ENCODE measurements at regions not wholly inside any gene's neighbourhood (a gene's known extent, or its start where the extent isn't known, plus 50 kb on each side); places are given as distances from the start of the nearest gene placed in this dataset.

- TF ChIP-seq, protein P1, sequence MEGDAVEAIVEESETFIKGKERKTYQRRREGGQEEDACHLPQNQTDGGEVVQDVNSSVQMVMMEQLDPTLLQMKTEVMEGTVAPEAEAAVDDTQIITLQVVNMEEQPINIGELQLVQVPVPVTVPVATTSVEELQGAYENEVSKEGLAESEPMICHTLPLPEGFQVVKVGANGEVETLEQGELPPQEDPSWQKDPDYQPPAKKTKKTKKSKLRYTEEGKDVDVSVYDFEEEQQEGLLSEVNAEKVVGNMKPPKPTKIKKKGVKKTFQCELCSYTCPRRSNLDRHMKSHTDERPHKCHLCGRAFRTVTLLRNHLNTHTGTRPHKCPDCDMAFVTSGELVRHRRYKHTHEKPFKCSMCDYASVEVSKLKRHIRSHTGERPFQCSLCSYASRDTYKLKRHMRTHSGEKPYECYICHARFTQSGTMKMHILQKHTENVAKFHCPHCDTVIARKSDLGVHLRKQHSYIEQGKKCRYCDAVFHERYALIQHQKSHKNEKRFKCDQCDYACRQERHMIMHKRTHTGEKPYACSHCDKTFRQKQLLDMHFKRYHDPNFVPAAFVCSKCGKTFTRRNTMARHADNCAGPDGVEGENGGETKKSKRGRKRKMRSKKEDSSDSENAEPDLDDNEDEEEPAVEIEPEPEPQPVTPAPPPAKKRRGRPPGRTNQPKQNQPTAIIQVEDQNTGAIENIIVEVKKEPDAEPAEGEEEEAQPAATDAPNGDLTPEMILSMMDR (conservative IDR thresholded peaks at IDR 0.05 in 1 of 2, IDR thresholded peaks at IDR 0.05 in 1 of 2; ENCODE audit: low read depth in 1 of 2, low read length in 2 of 2), result no peak
- TF ChIP-seq EZH2 (IDR thresholded peaks at IDR 0.05; ENCODE audit: low read length, missing control alignments), result no peak
These were observed 74.3 kb upstream of the CCDC150 start for GRCh38 chr2:196565106-196565765.
